Prostate gland (tissue), 2 donors: ENCODE measurements at regions not wholly inside any gene's neighbourhood (a gene's known extent, or its start where the extent isn't known, plus 50 kb on each side); places are given as distances from the start of the nearest gene placed in this dataset.

ENCODE experiments used
- CTCF ChIP-seq, 4 experiments: fragments of 200-600 bp in 2 of 4; fragments of 450-650 bp in 2 of 4; sonication (generic) in 2 of 4; IDR thresholded peaks; 1 replicate in 3 of 4; 2 replicates in 1 of 4; pipeline ENCODE4 v1.5.1; 2016 to 2019; ENCODE audit warnings: antibody characterized with exemption in 4 of 4, mild to moderate bottlenecking in 2 of 4, moderate library complexity in 2 of 4
- POLR2AphosphoS5 ChIP-seq: sonication (generic); formaldehyde crosslinking; IDR thresholded peaks from one replicate; pipeline ENCODE4 v1.6.1; 2017; ENCODE audit warnings: antibody characterized with exemption

DNA sequence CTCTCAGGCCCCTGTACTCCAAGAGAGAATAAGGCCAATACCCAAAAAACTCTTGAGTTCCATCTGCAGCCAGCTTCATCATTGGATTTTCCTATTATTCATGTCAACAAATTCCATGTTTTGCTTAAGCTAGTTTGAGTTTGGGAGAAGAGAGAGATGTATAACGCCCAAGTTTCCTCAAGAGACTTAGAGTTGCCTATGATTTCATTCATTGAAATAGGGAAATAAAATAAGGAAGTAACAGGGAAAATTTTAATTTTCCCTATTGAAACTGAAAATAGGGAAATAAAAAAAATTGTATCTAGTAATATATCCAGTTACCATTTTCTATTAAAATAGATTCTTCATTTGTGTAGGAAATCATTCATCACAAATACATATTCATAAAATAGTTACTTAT, 66.5 kb upstream of the SVIL start:
- no peak for TF ChIP-seq CTCF (IDR thresholded peaks at IDR 0.05)
- no peak for TF ChIP-seq POLR2AphosphoS5
